K562 (cell line): ENCODE measurements at regions not wholly inside any gene's neighbourhood (a gene's known extent, or its start where the extent isn't known, plus 50 kb on each side); places are given as distances from the start of the nearest gene placed in this dataset.

Source experiments
- ATAC-seq: fragments of 200-7000 bp; cut with Tn5 transposase; 3 replicates; pipeline ENCODE4 v1.9.1; 2020; ENCODE audit warnings: moderate library complexity
- BruUV-seq: library from RNA; stranded (reverse); fragments of 400-500 nt; replicated peaks from 2 replicates; lab custom pipeline; 2021; lab: Mats Ljungman, UMichigan
- CTCF ChIA-PET: fragments of 300-600 bp; formaldehyde crosslinking; extraction: SDS; loops from one replicate; lab custom pipeline; 2021; ENCODE audit warnings: low intra/inter-chr PET ratio; lab: Yijun Ruan, JAX
- POLR2A ChIA-PET: fragments of 300-600, 350-650 bp; sonication (Branson Sonifier 250); formaldehyde crosslinking; extraction: SDS; loops from one replicate; lab custom pipeline; 2021; ENCODE audit warnings: antibody characterized with exemption, inconsistent platforms; lab: Yijun Ruan, JAX
- DNase-seq, 4 experiments: peaks; one replicate each; pipeline versions ENCODE4 v3.0.0 to v3.0.0-alpha.2; 2011 to 2018; ENCODE audit warnings: low spot score in 3 of 4, mixed read lengths in 3 of 4; ENCODE audit errors: extremely low read depth in 1 of 4
- FAIRE-seq: peaks from 2 replicates; lab custom pipeline; 2011; peaks lifted over from hg19 to GRCh38; lab: Jason Lieb, UNC
- H2AFZ ChIP-seq: 2 replicates; pipeline ENCODE4 v1.6.0; 2011; ENCODE audit warnings: low read depth, low read length, control low read depth, inconsistent platforms
- H3K27ac ChIP-seq: fragments of 200-600 bp; 3 replicates; pipeline ENCODE4 v1.8.0; 2011; ENCODE audit warnings: low read depth, mild to moderate bottlenecking, control low read depth, inconsistent platforms, low read length, moderate library complexity, mixed read lengths; ENCODE audit errors: extremely low read depth
- H3K27me3 ChIP-seq, 2 experiments: fragments of 300-600 bp in 1 of 2; 2 replicates in 1 of 2; 3 replicates in 1 of 2; pipeline versions ENCODE4 v1.6.0 to v1.8.0; 2011; ENCODE audit warnings: inconsistent platforms in 2 of 2, low read length in 2 of 2, mild to moderate bottlenecking in 1 of 2, mixed read lengths in 1 of 2, moderate library complexity in 1 of 2; ENCODE audit not compliant: control insufficient read depth in 2 of 2, insufficient read depth in 2 of 2
- H3K36me3 ChIP-seq: fragments of 300-600 bp; 3 replicates; pipeline ENCODE4 v1.8.0; 2011; ENCODE audit warnings: mild to moderate bottlenecking, low read length, inconsistent platforms; ENCODE audit not compliant: control insufficient read depth, insufficient read depth
- H3K4me1 ChIP-seq, 2 experiments: fragments of 200-600 bp in 1 of 2; replicated peaks in 1 of 2; 2 replicates in 1 of 2; 3 replicates in 1 of 2; pipeline versions ENCODE4 v1.5.1 to v1.8.0; 2011; ENCODE audit warnings: inconsistent platforms in 2 of 2, low read length in 2 of 2, mild to moderate bottlenecking in 1 of 2, mixed read lengths in 1 of 2, moderate library complexity in 1 of 2; ENCODE audit not compliant: control insufficient read depth in 2 of 2, insufficient read depth in 2 of 2
- H3K4me2 ChIP-seq: 2 replicates; pipeline ENCODE4 v1.6.1; 2011; ENCODE audit warnings: low read length, control low read depth, inconsistent platforms, mixed read lengths; ENCODE audit not compliant: insufficient read depth
- H3K4me3 ChIP-seq: fragments of 200-600 bp; sonication (generic), shearing (Covaris generic); 2 replicates; pipeline ENCODE4 v1.5.1; 2016; ENCODE audit warnings: control low read depth, inconsistent platforms
- H3K79me2 ChIP-seq: fragments of 200-600 bp; 3 replicates; pipeline ENCODE4 v1.8.0; 2011; ENCODE audit warnings: low read length, inconsistent platforms; ENCODE audit not compliant: control insufficient read depth, insufficient read depth
- H3K9ac ChIP-seq, 2 experiments: 2 replicates each; pipeline versions ENCODE4 v1.6.0 to v1.6.1; 2011; ENCODE audit warnings: low read depth in 2 of 2, low read length in 2 of 2, control low read depth in 1 of 2, inconsistent platforms in 1 of 2, mild to moderate bottlenecking in 1 of 2, mixed read lengths in 1 of 2; ENCODE audit not compliant: insufficient read depth in 1 of 2
- H3K9me1 ChIP-seq: one replicate; pipeline ENCODE4 v1.6.0; 2011; ENCODE audit warnings: inconsistent platforms, mild to moderate bottlenecking, low read length, moderate library complexity; ENCODE audit not compliant: control insufficient read depth, insufficient read depth
- H3K9me3 ChIP-seq: replicated peaks from 2 replicates; pipeline ENCODE4 v1.5.1; 2011; ENCODE audit warnings: low read depth, low read length, inconsistent platforms; ENCODE audit not compliant: control insufficient read depth, insufficient read depth
- H4K20me1 ChIP-seq: replicated peaks from 2 replicates; pipeline ENCODE4 v1.6.1; 2011; ENCODE audit warnings: low read length, inconsistent platforms, mixed read lengths; ENCODE audit not compliant: control insufficient read depth, insufficient read depth
- ATF4 ChIP-seq: fragments of 450-650 bp; formaldehyde crosslinking; IDR thresholded peaks from 2 replicates; pipeline ENCODE4 v1.4.0; 2022; ENCODE audit warnings: mild to moderate bottlenecking, moderate library complexity
- CREB1 ChIP-seq, 2 experiments: sonication (generic) in 1 of 2; formaldehyde crosslinking in 1 of 2; IDR thresholded peaks; 2 replicates each; pipeline versions ENCODE4 v1.6.1 to v1.8.0; 2012 to 2022; ENCODE audit warnings: inconsistent platforms in 1 of 2, mild to moderate bottlenecking in 1 of 2, missing genetic modification reagents in 1 of 2, moderate library complexity in 1 of 2
- HDAC6 ChIP-seq: IDR thresholded peaks from 2 replicates; pipeline ENCODE4 v1.6.1; 2012; ENCODE audit warnings: low read depth, mild to moderate bottlenecking, control low read depth, inconsistent platforms, low read length, moderate library complexity
- PHTF2 ChIP-seq: fragments of 250-450 bp; sonication (Bioruptor Pico); IDR thresholded peaks from 2 replicates; pipeline ENCODE4 v1.5.0; 2021; ENCODE audit warnings: mild to moderate bottlenecking
- PPARD ChIP-seq: fragments of 250-450 bp; sonication (Bioruptor Pico); IDR thresholded peaks from 2 replicates; pipeline ENCODE4 v1.8.0; 2022; ENCODE audit warnings: inconsistent platforms, mild to moderate bottlenecking, moderate library complexity
- SOX6 ChIP-seq: fragments of 450-650 bp; IDR thresholded peaks from 2 replicates; pipeline ENCODE4 v1.6.1; 2014; ENCODE audit warnings: mild to moderate bottlenecking
- TCF7 ChIP-seq: sonication (generic); IDR thresholded peaks from 2 replicates; pipeline ENCODE4 v1.6.1; 2016; ENCODE audit warnings: antibody characterized with exemption, borderline replicate concordance
- TEAD2 ChIP-seq: fragments of 450-650 bp; IDR thresholded peaks from 2 replicates; pipeline ENCODE4 v1.6.1; 2016; ENCODE audit warnings: missing genetic modification characterization, control low read depth, missing compliant biosample characterization
- U2AF2 ChIP-seq: fragments of 200-400 bp; formaldehyde crosslinking; optimal IDR thresholded peaks from 2 replicates; pipeline ENCODE3; 2017; ENCODE audit warnings: low read depth, mild to moderate bottlenecking, low read length
- YBX1 ChIP-seq: fragments of 450-650 bp; IDR thresholded peaks from 2 replicates; pipeline ENCODE4 v1.7.1; 2016; ENCODE audit warnings: mild to moderate bottlenecking
- ZFP36 ChIP-seq: fragments of 150-350 bp; IDR thresholded peaks from 2 replicates; pipeline ENCODE4 v1.6.1; 2018; ENCODE audit warnings: low read length, low read depth; ENCODE audit not compliant: partially characterized antibody
- ZFX ChIP-seq: sonication (generic); formaldehyde crosslinking; IDR thresholded peaks from 2 replicates; pipeline ENCODE4 v1.8.0; 2022; ENCODE audit warnings: mild to moderate bottlenecking, missing genetic modification reagents, moderate library complexity
- ZNF12 ChIP-seq: sonication (generic); formaldehyde crosslinking; IDR thresholded peaks from 2 replicates; pipeline ENCODE4 v1.4.0; 2020; ENCODE audit warnings: mild to moderate bottlenecking, missing genetic modification reagents
- ZNF232 ChIP-seq: sonication (generic); formaldehyde crosslinking; IDR thresholded peaks from 2 replicates; pipeline ENCODE4 v1.8.0; 2022; ENCODE audit warnings: mild to moderate bottlenecking, missing genetic modification reagents
- ZNF280B ChIP-seq: fragments of 250-450 bp; sonication (Bioruptor Pico); IDR thresholded peaks from 2 replicates; pipeline ENCODE4 v1.5.1; 2021; ENCODE audit warnings: mild to moderate bottlenecking
- ZNF282 ChIP-seq: sonication (generic); formaldehyde crosslinking; IDR thresholded peaks from 2 replicates; pipeline ENCODE4 v1.8.1; 2023; ENCODE audit warnings: missing genetic modification reagents
- WGBS: fragments of 100-300 bp; shearing (Covaris generic); methylation state at CpG from one replicate; pipeline ENCODE4 v1.1.6; 2016; ENCODE audit warnings: low coverage, mixed read lengths; ENCODE audit not compliant: insufficient coverage; ENCODE audit errors: missing lambda C conversion rate; 5-methylcytosine and 5-hydroxymethylcytosine counted together
- in situ Hi-C: fragments of 300-500 bp; cut with MboI; formaldehyde crosslinking; loops from 4 replicates; pipeline ENCODE4 v1.15.0; 2018; ENCODE audit warnings: inconsistent platforms, mixed read lengths
- intact Hi-C: fragments of 100-400 bp; cut with micrococcal nuclease; formaldehyde crosslinking; loops from 2 replicates; pipeline ENCODE4 v1.14.2; 2022

DNA sequence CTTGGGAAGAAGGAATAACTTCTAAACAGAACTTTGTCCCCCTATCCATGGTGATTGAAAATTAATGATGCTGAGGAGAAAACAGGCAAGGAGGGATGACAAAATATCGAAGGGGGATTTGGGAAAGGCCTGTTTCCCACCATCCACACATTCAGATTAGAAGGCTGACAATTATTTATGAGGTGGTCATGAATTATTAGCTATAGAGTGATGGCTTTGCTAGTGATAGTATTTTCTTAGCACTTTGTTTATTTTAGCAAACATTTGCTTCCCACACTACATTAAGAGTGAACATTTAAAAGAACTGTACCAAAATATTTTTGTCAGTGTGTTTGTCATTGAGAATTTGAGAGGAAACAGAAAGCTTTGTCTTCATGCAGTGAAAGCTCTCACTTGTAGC is 172.6 kb upstream of the PDZRN3 start:
- TF ChIP-seq HDAC6 (no peak), YBX1 (no peak), ZFX (CRISPR knock-in tag) (no peak), PHTF2 (CRISPR knock-in tag) (no peak)
- H3K27me3 ChIP-seq, result no peaks in the 10 kb centered on the region
- DNase-seq (no peak), FAIRE-seq (no peak), ATAC-seq (no peak)
- H2AFZ ChIP-seq, result no peak overlapping the region
- H3K9me1 ChIP-seq, result no peaks in the 10 kb centered on the region
- H3K4me1 ChIP-seq, result no peaks in the 10 kb centered on the region
- in situ Hi-C loops (no loop called here), intact Hi-C loops (no loop called here)
- no peaks in the 10 kb centered on the region for H3K79me2 ChIP-seq
- no TSS peak for BruUV-seq
- H3K9me3 ChIP-seq, result no peaks in the 10 kb centered on the region
- POLR2A ChIA-PET, result no interaction called here
- no peak overlapping the region for H3K4me2 ChIP-seq
- no peak overlapping the region for H3K9ac ChIP-seq
- no peaks in the 10 kb centered on the region for H3K36me3 ChIP-seq
- H3K4me3 ChIP-seq, result no peak overlapping the region
- WGBS, result no CpG with 5 or more reads among the region's 1 CpG
- no peak overlapping the region for H3K27ac ChIP-seq
- H4K20me1 ChIP-seq, result no peaks in the 10 kb centered on the region
- CTCF ChIA-PET, result no interaction called here

GRCh38 chr3:73796382-73796781 is 171.6 kb upstream of the PDZRN3 start:
- ChIA-PET CTCF (no interaction called here), POLR2A (no interaction called here)
- H3K27ac ChIP-seq, result no peak overlapping the region
- ATAC-seq (no peak), FAIRE-seq (no peak), DNase-seq (no peak)
- no peak overlapping the region for H3K4me2 ChIP-seq
- H3K4me1 ChIP-seq, result no peaks in the 10 kb centered on the region
- no peaks in the 10 kb centered on the region for H3K36me3 ChIP-seq
- H2AFZ ChIP-seq, result no peak overlapping the region
- in situ Hi-C loops (no loop called here), intact Hi-C loops (no loop called here)
- H3K27me3 ChIP-seq, result no peaks in the 10 kb centered on the region
- H3K79me2 ChIP-seq, result no peaks in the 10 kb centered on the region
- H3K9ac ChIP-seq, result no peak overlapping the region
- no peak overlapping the region for H3K4me3 ChIP-seq
- no peaks in the 10 kb centered on the region for H4K20me1 ChIP-seq
- H3K9me1 ChIP-seq, result no peaks in the 10 kb centered on the region
- BruUV-seq, result no TSS peak
- WGBS, result 0% methylated on average over 3 of the region's 3 CpGs
- H3K9me3 ChIP-seq, result no peaks in the 10 kb centered on the region
- TF ChIP-seq ZNF12 (CRISPR knock-in tag), result no peak
- no peak for TF ChIP-seq SOX6
- TF ChIP-seq ZNF232 (CRISPR knock-in tag), result no peak
- TF ChIP-seq PPARD, result no peak
- TF ChIP-seq CREB1 (IDR thresholded peaks at IDR 0.05), result no peak
- no peak for TF ChIP-seq CREB1 (CRISPR knock-in tag; IDR thresholded peaks at IDR 0.05)
- no peak for TF ChIP-seq ZNF280B (CRISPR knock-in tag)
- TF ChIP-seq ATF4, result no peak
- TF ChIP-seq TCF7, result no peak
- no peak for TF ChIP-seq U2AF2
- no peak for TF ChIP-seq TEAD2 (tag)
- no peak for TF ChIP-seq ZNF282 (CRISPR knock-in tag)
- no peak for TF ChIP-seq ZFP36
